HG03196 (cell line): ENCODE measurements at regions not wholly inside any gene's neighbourhood (a gene's known extent, or its start where the extent isn't known, plus 50 kb on each side); places are given as distances from the start of the nearest gene placed in this dataset.

Source experiments
- ATAC-seq: cut with Tn5 transposase; IDR thresholded peaks from one replicate; pipeline ENCODE4 v1.9.1; 2021; ENCODE audit not compliant: unreplicated experiment

GRCh38 chr2:219765231-219765911 is 137.9 kb downstream of the SLC4A3 start:
- ATAC-seq = no peak

GRCh38 chr2:219766658-219767057 is 139.2 kb downstream of the SLC4A3 start:
- no peak for ATAC-seq

- ATAC-seq = no peak
Measured at GRCh38 chr2:219769090-219769910, 141.9 kb downstream of the SLC4A3 start.

- ATAC-seq = no peak
Measured at GRCh38 chr2:219772103-219772635, 144.7 kb downstream of the SLC4A3 start.

- no peak for ATAC-seq
Measured at GRCh38 chr2:219772697-219773096, 145.3 kb downstream of the SLC4A3 start.

GRCh38 chr2:219775506-219775905 is 148.1 kb downstream of the SLC4A3 start:
- no peak for ATAC-seq

GRCh38 chr2:219777388-219777787 is 150.0 kb downstream of the SLC4A3 start:
- no peak for ATAC-seq

GRCh38 chr2:219778189-219778588 is 150.8 kb downstream of the SLC4A3 start:
- ATAC-seq = no peak

- no peak for ATAC-seq
Measured at GRCh38 chr2:219782737-219783348, 155.4 kb downstream of the SLC4A3 start.

GRCh38 chr2:219783359-219783975 is 156.0 kb downstream of the SLC4A3 start:
- ATAC-seq = no peak

GRCh38 chr2:219784178-219784577 is 156.7 kb downstream of the SLC4A3 start:
- ATAC-seq = no peak

GRCh38 chr2:219789476-219789875 is 162.0 kb downstream of the SLC4A3 start:
- no peak for ATAC-seq

GRCh38 chr2:219792446-219792845 is 165.0 kb downstream of the SLC4A3 start:
- ATAC-seq = no peak

- ATAC-seq = no peak
Measured at GRCh38 chr2:219798430-219798829, 171.0 kb downstream of the SLC4A3 start.

GRCh38 chr2:219803294-219803693 is 175.9 kb downstream of the SLC4A3 start:
- ATAC-seq = no peak

GRCh38 chr2:219810895-219811294 is 183.5 kb downstream of the SLC4A3 start:
- ATAC-seq = no peak

GRCh38 chr2:219812672-219813071 is 185.2 kb downstream of the SLC4A3 start:
- no peak for ATAC-seq

GRCh38 chr2:219820767-219821166 is 193.3 kb downstream of the SLC4A3 start:
- no peak for ATAC-seq

- ATAC-seq = no peak
Measured at GRCh38 chr2:219823574-219823973, 196.1 kb downstream of the SLC4A3 start.

GRCh38 chr2:219824996-219825395 is 197.6 kb downstream of the SLC4A3 start:
- no peak for ATAC-seq

- no peak for ATAC-seq
Measured at GRCh38 chr2:219828127-219828526, 200.7 kb downstream of the SLC4A3 start.
